Spleen (tissue), 11 donors: ENCODE measurements at regions not wholly inside any gene's neighbourhood (a gene's known extent, or its start where the extent isn't known, plus 50 kb on each side); places are given as distances from the start of the nearest gene placed in this dataset.

Source experiments
- DNase-seq: peaks from one replicate; pipeline ENCODE4 v3.0.0-alpha.2; 2020
- H3K27ac ChIP-seq, 8 donors: fragments of 200-600 bp; sonication (generic) in 7 of 8; 1 replicate in 4 of 8; 2 replicates in 4 of 8; pipeline versions ENCODE4 v1.5.0 to v1.8.0; 2016 to 2021; ENCODE audit warnings: inconsistent platforms in 4 of 8, mild to moderate bottlenecking in 4 of 8, moderate library complexity in 1 of 8
- H3K27me3 ChIP-seq, 7 donors: fragments of 200-600 bp; sonication (generic) in 6 of 7; replicated peaks in 1 of 7; 1 replicate in 4 of 7; 2 replicates in 3 of 7; pipeline versions ENCODE4 v1.5.0 to v1.8.0; 2016 to 2021; ENCODE audit warnings: inconsistent platforms in 3 of 7, mild to moderate bottlenecking in 1 of 7
- H3K36me3 ChIP-seq, 6 donors: fragments of 200-600 bp; sonication (generic) in 5 of 6; 1 replicate in 4 of 6; 2 replicates in 2 of 6; pipeline versions ENCODE4 v1.5.0 to v1.8.0; 2016 to 2021; ENCODE audit warnings: inconsistent platforms in 2 of 6
- H3K4me1 ChIP-seq, 6 donors: fragments of 200-600 bp; sonication (generic) in 5 of 6; 1 replicate in 3 of 6; 2 replicates in 3 of 6; pipeline versions ENCODE4 v1.5.0 to v1.8.0; 2016 to 2021; ENCODE audit warnings: inconsistent platforms in 3 of 6
- H3K4me3 ChIP-seq, 8 donors: fragments of 200-600 bp; sonication (generic) in 7 of 8; 1 replicate in 4 of 8; 2 replicates in 4 of 8; pipeline versions ENCODE4 v1.5.0 to v1.8.0; 2016 to 2021; ENCODE audit warnings: inconsistent platforms in 4 of 8, mild to moderate bottlenecking in 4 of 8, moderate library complexity in 2 of 8
- H3K9me3 ChIP-seq, 8 donors: fragments of 200-600 bp; sonication (generic) in 7 of 8; 1 replicate in 4 of 8; 2 replicates in 4 of 8; pipeline versions ENCODE4 v1.5.0 to v1.8.0; 2016 to 2021; ENCODE audit warnings: inconsistent platforms in 4 of 8
- POLR2A ChIP-seq, 3 donors: fragments of 450-650 bp; IDR thresholded peaks; one replicate each; pipeline ENCODE4 v1.5.1; 2017; ENCODE audit warnings: antibody characterized with exemption in 3 of 3, mild to moderate bottlenecking in 1 of 3
- POLR2AphosphoS5 ChIP-seq, 3 donors: sonication (generic); formaldehyde crosslinking; IDR thresholded peaks; one replicate each; pipeline ENCODE4 v1.5.1; 2017; ENCODE audit warnings: antibody characterized with exemption in 3 of 3
- whole genome bisulfite sequencing, 5 donors: extraction: QIAGEN DNeasy Blood & Tissue Kit in 3 of 5; methylation state at CpG; one replicate each; pipeline versions ENCODE4 v1.1.5 to v1.1.7; 2013 to 2018; 5-methylcytosine and 5-hydroxymethylcytosine counted together
- intact Hi-C: fragments of 100-400 bp; cut with DNase I; formaldehyde crosslinking; loops from one replicate; pipeline ENCODE4 v1.15.0; 2023; ENCODE audit warnings: low total_unique reads
- TF ChIP-seq, protein P1 (sequence below), 11 experiments: fragments of 200-600 bp in 7 of 11; fragments of 450-650 bp in 4 of 11; sonication (generic) in 4 of 11; IDR thresholded peaks in 8 of 11; conservative IDR thresholded peaks in 3 of 11; 1 replicate in 7 of 11; 2 replicates in 4 of 11; pipeline versions ENCODE4 v1.4.0 to v1.8.0; 2016 to 2021; ENCODE audit warnings: antibody characterized with exemption in 11 of 11, inconsistent platforms in 4 of 11, mild to moderate bottlenecking in 1 of 11
- donor health status: healthy with polysubstance abuse.
- donor health status: DM: no; HTN: no; CAD: no; lungs with moderate emphysema.
- donor health status: DM: no; HTN: no; CAD: no.
- donor health status: Bipolar disorder and iron deficiency.
- donor health status: healthy.
- donor health status: DM: no; HTN: no; CAD: no.
- donor health status: DM: yes; HTN: yes; CAD: no.

DNA sequence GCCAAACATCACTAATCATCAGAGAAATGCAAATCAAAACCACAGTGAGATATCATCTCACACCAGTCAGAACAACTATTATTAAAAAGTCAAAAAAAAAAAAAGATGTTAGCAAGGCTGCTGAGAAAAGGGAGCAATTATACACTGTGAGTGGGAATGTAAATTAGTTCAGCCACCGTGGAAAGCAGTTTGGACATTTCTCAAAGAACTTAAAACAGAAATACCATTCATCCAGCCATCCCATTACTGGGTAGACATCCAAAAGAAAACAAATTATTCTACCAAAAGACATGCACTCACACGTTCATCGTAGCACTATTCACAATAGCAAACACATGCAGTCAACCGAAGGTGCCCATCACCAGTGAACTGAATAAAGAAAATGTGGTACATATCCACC lies 213.9 kb downstream of the TTLL2 start:
- 63 to 68% (median 68%) methylated on average over 4 of the region's 4 CpGs for WGBS, 5 donors
- TF ChIP-seq POLR2A (IDR thresholded peaks at IDR 0.05) (no peak), POLR2AphosphoS5 (IDR thresholded peaks at IDR 0.05) (no peak)
- TF ChIP-seq, protein P1, sequence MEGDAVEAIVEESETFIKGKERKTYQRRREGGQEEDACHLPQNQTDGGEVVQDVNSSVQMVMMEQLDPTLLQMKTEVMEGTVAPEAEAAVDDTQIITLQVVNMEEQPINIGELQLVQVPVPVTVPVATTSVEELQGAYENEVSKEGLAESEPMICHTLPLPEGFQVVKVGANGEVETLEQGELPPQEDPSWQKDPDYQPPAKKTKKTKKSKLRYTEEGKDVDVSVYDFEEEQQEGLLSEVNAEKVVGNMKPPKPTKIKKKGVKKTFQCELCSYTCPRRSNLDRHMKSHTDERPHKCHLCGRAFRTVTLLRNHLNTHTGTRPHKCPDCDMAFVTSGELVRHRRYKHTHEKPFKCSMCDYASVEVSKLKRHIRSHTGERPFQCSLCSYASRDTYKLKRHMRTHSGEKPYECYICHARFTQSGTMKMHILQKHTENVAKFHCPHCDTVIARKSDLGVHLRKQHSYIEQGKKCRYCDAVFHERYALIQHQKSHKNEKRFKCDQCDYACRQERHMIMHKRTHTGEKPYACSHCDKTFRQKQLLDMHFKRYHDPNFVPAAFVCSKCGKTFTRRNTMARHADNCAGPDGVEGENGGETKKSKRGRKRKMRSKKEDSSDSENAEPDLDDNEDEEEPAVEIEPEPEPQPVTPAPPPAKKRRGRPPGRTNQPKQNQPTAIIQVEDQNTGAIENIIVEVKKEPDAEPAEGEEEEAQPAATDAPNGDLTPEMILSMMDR (IDR thresholded peaks at IDR 0.05 in 8 of 11, conservative IDR thresholded peaks at IDR 0.05 in 3 of 11) = no peak
- intact Hi-C loops = no loop called here

DNA sequence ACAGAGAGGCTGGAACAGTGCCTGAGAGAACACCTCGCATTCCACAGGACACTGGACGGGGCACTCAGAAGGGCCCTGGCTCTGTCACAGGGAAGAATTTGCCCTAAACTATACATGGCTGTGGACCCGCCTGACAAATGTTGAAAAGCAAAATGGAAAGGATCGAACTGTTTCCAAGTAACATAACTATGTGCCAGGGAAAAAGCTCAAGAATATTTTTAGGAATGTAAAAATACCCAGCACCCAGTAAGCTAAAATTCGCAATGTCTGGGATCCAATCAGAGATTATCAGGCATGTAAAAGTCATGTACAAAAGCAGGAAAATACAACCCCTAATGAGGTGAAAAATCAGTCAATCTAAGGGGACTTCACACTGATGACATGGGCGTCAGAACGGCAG lies 215.9 kb downstream of the TTLL2 start:
- H3K4me3 ChIP-seq = no peak overlapping the region
- H3K27ac ChIP-seq = no peak overlapping the region
- no peaks in the 10 kb centered on the region for H3K27me3 ChIP-seq

More for the DNA sequence above, 213.9 kb downstream of the TTLL2 start:
- no peak for DNase-seq
- no peak overlapping the region for H3K4me3 ChIP-seq
- peaks cover 0 to 6% (median 2%) of the 10 kb centered on the region in 6 donors for H3K4me1 ChIP-seq
- no peaks in the 10 kb centered on the region for H3K36me3 ChIP-seq
- no peak overlapping the region for H3K27ac ChIP-seq
- peaks cover 0 to 18% (median 0%) of the 10 kb centered on the region in 8 donors for H3K9me3 ChIP-seq
- no peaks in the 10 kb centered on the region for H3K27me3 ChIP-seq

GRCh38 chr6:167541544-167541943 lies 216.7 kb downstream of the TTLL2 start:
- WGBS, 5 donors = 87 to 95% (median 94%) methylated on average over 6 of the region's 6 CpGs
- H3K36me3 ChIP-seq = no peaks in the 10 kb centered on the region
- TF ChIP-seq, protein P1 (IDR thresholded peaks at IDR 0.05 in 8 of 11, conservative IDR thresholded peaks at IDR 0.05 in 3 of 11) = no peak
- intact Hi-C loops = no loop called here
- H3K27ac ChIP-seq = no peak overlapping the region
- peaks cover 0 to 8% (median 0%) of the 10 kb centered on the region in 8 donors for H3K9me3 ChIP-seq
- H3K4me3 ChIP-seq = no peak overlapping the region
- H3K4me1 ChIP-seq = peaks cover 0 to 8% (median 3%) of the 10 kb centered on the region in 6 donors
- DNase-seq = no peak
- H3K27me3 ChIP-seq = no peaks in the 10 kb centered on the region

More for the DNA sequence above, 215.9 kb downstream of the TTLL2 start:
- intact Hi-C loops = no loop called here
- Histone ChIP-seq H3K9me3 (peaks cover 0 to 12% (median 0%) of the 10 kb centered on the region in 8 donors), H3K36me3 (no peaks in the 10 kb centered on the region), H3K4me1 (peaks cover 0 to 8% (median 3%) of the 10 kb centered on the region in 6 donors)
- WGBS, 5 donors = 85 to 98% (median 92%) methylated on average over 7 of the region's 7 CpGs
- TF ChIP-seq POLR2AphosphoS5 (IDR thresholded peaks at IDR 0.05) = no peak
- TF ChIP-seq POLR2A (IDR thresholded peaks at IDR 0.05) = no peak
- TF ChIP-seq, protein P1 (IDR thresholded peaks at IDR 0.05 in 8 of 11, conservative IDR thresholded peaks at IDR 0.05 in 3 of 11) = no peak
- no peak for DNase-seq

DNA sequence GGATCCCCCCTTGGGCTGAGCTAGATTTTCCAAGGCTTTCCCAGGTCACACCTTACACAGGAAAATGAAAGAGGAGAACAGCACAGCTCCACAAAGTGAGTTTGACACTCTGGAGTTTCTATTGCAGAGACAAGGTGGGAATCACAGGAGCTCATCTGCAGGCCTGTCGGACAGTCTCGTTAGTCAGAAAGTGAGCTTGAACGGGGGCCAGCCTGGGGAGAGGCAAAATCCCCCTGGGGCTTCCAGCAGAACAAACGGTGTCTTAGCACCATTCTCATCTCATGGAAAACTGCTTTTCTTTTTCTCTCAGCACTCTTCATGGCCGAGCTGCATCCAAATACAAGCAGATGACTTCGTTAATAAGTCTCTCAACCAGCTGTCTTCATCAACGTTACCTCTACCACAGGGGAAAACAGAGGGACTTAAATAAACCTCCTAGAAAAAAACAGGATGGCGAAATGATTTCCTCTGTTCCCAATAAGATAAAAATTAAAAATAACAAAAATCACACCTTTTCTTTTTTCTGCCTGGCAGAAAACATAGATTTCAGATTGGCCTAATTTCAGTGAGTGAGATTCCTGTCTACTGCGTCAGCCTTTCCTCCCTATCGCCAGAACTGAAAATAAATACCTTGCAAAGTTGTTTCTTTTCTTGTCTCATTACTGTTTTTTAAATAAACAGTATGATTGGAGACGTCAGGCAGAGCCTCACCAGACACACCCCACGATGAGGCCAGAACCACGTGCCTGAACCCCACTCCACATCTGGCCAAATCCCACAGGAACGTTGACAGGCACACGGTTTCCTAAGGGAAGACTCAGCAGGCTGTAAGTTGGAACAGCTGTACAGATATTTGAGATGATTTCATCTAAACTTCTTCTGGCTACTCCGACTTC lies 219.0 kb downstream of the TTLL2 start:
- H3K27ac ChIP-seq = peak overlapping the region in 5 of 8 donors; percentile 14 to 38 (median 26)
- H3K36me3 ChIP-seq = no peaks in the 10 kb centered on the region
- TF ChIP-seq POLR2A (IDR thresholded peaks at IDR 0.05) (no peak), POLR2AphosphoS5 (IDR thresholded peaks at IDR 0.05) (no peak)
- TF ChIP-seq, protein P1 (IDR thresholded peaks at IDR 0.05 in 8 of 11, conservative IDR thresholded peaks at IDR 0.05 in 3 of 11) = no peak
- H3K27me3 ChIP-seq = no peaks in the 10 kb centered on the region
- DNase-seq = no peak
- intact Hi-C loops = no loop called here
- peaks cover 0 to 8% (median 0%) of the 10 kb centered on the region in 8 donors for H3K9me3 ChIP-seq
- peaks cover 0 to 8% (median 5%) of the 10 kb centered on the region in 6 donors for H3K4me1 ChIP-seq
- 53 to 76% (median 70%) methylated on average over 16 of the region's 16 CpGs for WGBS, 5 donors
- no peak overlapping the region for H3K4me3 ChIP-seq
